Epithelial cell of proximal tubule (primary cell): ENCODE measurements at regions not wholly inside any gene's neighbourhood (a gene's known extent, or its start where the extent isn't known, plus 50 kb on each side); places are given as distances from the start of the nearest gene placed in this dataset.

Source experiments
- DNase-seq: peaks from one replicate; pipeline ENCODE4 v3.0.0-alpha.2; 2011; ENCODE audit warnings: low read depth
- H3K4me3 ChIP-seq: 2 replicates; pipeline ENCODE4 v1.5.1; 2011; ENCODE audit warnings: low read depth, mild to moderate bottlenecking, low read length
- CTCF ChIP-seq: conservative IDR thresholded peaks from 2 replicates; pipeline ENCODE4 v1.5.1; 2012; ENCODE audit warnings: low read depth, mild to moderate bottlenecking, low read length

- DNase-seq, result no peak
- no peak for TF ChIP-seq CTCF
- H3K4me3 ChIP-seq, result no peak overlapping the region
Measured at GRCh38 chr3:194284351-194284750, 66.8 kb downstream of the CPN2 start.

- no peak for DNase-seq
- no peak for TF ChIP-seq CTCF
- H3K4me3 ChIP-seq, result no peak overlapping the region
Measured at GRCh38 chr3:194285024-194285849, 65.9 kb downstream of the CPN2 start.

- no peak for DNase-seq
- no peak for TF ChIP-seq CTCF
- H3K4me3 ChIP-seq, result no peak overlapping the region
Measured at GRCh38 chr3:194285850-194286197, 65.3 kb downstream of the CPN2 start.

GRCh38 chr3:194286375-194287146, 64.6 kb downstream of the CPN2 start:
- no peak overlapping the region for H3K4me3 ChIP-seq
- DNase-seq, result no peak
- TF ChIP-seq CTCF, result no peak

- no peak overlapping the region for H3K4me3 ChIP-seq
- no peak for TF ChIP-seq CTCF
- DNase-seq, result no peak
Measured at GRCh38 chr3:194287374-194287773, 63.8 kb downstream of the CPN2 start.

GRCh38 chr3:194287977-194288706, 63.0 kb downstream of the CPN2 start:
- H3K4me3 ChIP-seq, result no peak overlapping the region
- TF ChIP-seq CTCF, result peak; percentile 3
- no peak for DNase-seq
